B cell (primary cell): ENCODE measurements at regions not wholly inside any gene's neighbourhood (a gene's known extent, or its start where the extent isn't known, plus 50 kb on each side); places are given as distances from the start of the nearest gene placed in this dataset.
A peak's percentile ranks its signal among the peaks of the same experiment; 100 is the strongest.

Experiments used
- ATAC-seq: fragments of 200-7000 bp; cut with Tn5 transposase; one replicate; pipeline ENCODE4 v1.10.0; 2021; ENCODE audit warnings: low read depth, mild to moderate bottlenecking, moderate number of reproducible peaks, moderate library complexity
- CTCF ChIA-PET: fragments of 350-600 bp; sonication (Branson Sonifier 250); formaldehyde crosslinking; loops from one replicate; lab custom pipeline; 2021; ENCODE audit warnings: antibody characterized with exemption, inconsistent platforms; lab: Charles Lee
- POLR2A ChIA-PET: fragments of 350-600 bp; sonication (Branson Sonifier 250); formaldehyde crosslinking; loops from one replicate; lab custom pipeline; 2021; ENCODE audit warnings: antibody characterized with exemption; lab: Charles Lee
- DNase-seq: peaks from one replicate; pipeline ENCODE4 v3.0.0; 2013
- H2AFZ ChIP-seq: 2 replicates; pipeline ENCODE4 v1.6.1; 2012; ENCODE audit warnings: mild to moderate bottlenecking, low read depth, low read length; ENCODE audit not compliant: insufficient read depth, poor library complexity, severe bottlenecking
- H3K27ac ChIP-seq, 2 donors: 1 replicate in 1 of 2; 2 replicates in 1 of 2; pipeline ENCODE4 v1.5.1; 2012 to 2013; ENCODE audit warnings: low read length in 2 of 2, mild to moderate bottlenecking in 2 of 2, moderate library complexity in 1 of 2
- H3K27me3 ChIP-seq, 4 experiments: fragments of 200-600 bp in 1 of 4; sonication (generic) in 1 of 4; replicated peaks in 1 of 4; 1 replicate in 2 of 4; 2 replicates in 2 of 4; pipeline versions ENCODE4 v1.6.1 to v1.7.0; 2013 to 2016; ENCODE audit warnings: low read length in 3 of 4, mild to moderate bottlenecking in 2 of 4, mixed read lengths in 1 of 4, moderate library complexity in 1 of 4; ENCODE audit not compliant: insufficient read depth in 4 of 4, control insufficient read depth in 3 of 4; ENCODE audit errors: control extremely low read depth in 1 of 4
- H3K36me3 ChIP-seq, 2 experiments: replicated peaks in 1 of 2; 1 replicate in 1 of 2; 2 replicates in 1 of 2; pipeline versions ENCODE4 v1.6.1 to v1.7.1; 2013; ENCODE audit warnings: low read length in 1 of 2; ENCODE audit not compliant: insufficient read depth in 2 of 2, control insufficient read depth in 1 of 2; ENCODE audit errors: control extremely low read depth in 1 of 2, extremely low read depth in 1 of 2
- H3K4me1 ChIP-seq, 2 donors: fragments of 200-600 bp in 1 of 2; sonication (generic) in 1 of 2; 1 replicate in 1 of 2; 2 replicates in 1 of 2; pipeline versions ENCODE4 v1.5.1 to v1.6.1; 2013 to 2017; ENCODE audit warnings: low read length in 2 of 2; ENCODE audit not compliant: control insufficient read depth in 2 of 2, insufficient read depth in 2 of 2
- H3K4me2 ChIP-seq: replicated peaks from 2 replicates; pipeline ENCODE3; 2012; ENCODE audit warnings: mild to moderate bottlenecking, low read depth, low read length; ENCODE audit not compliant: poor library complexity, severe bottlenecking
- H3K4me3 ChIP-seq, 5 experiments: fragments of 200-600 bp in 1 of 5; sonication (generic) in 1 of 5; 1 replicate in 3 of 5; 2 replicates in 2 of 5; pipeline versions ENCODE4 v1.5.1 to v1.7.0; 2011 to 2016; ENCODE audit warnings: low read length in 4 of 5, mild to moderate bottlenecking in 4 of 5, low read depth in 2 of 5, control low read depth in 1 of 5, moderate library complexity in 1 of 5; ENCODE audit not compliant: insufficient read depth in 1 of 5; ENCODE audit errors: control extremely low read depth in 1 of 5, extremely low read depth in 1 of 5
- H3K79me2 ChIP-seq: fragments of 200-600 bp; sonication (generic); one replicate; pipeline ENCODE4 v1.6.0; 2016; ENCODE audit warnings: low read length; ENCODE audit not compliant: control insufficient read depth, insufficient read depth
- H3K9ac ChIP-seq: fragments of 200-600 bp; sonication (generic); 2 replicates; pipeline ENCODE4 v1.6.1; 2017; ENCODE audit warnings: mild to moderate bottlenecking, low read length, moderate library complexity
- H3K9me3 ChIP-seq, 3 donors: one replicate each; pipeline versions ENCODE4 v1.6.1 to v1.7.1; 2013; ENCODE audit warnings: low read length in 2 of 3; ENCODE audit not compliant: control insufficient read depth in 2 of 3, insufficient read depth in 1 of 3; ENCODE audit errors: control extremely low read depth in 1 of 3
- H4K20me1 ChIP-seq: 2 replicates; pipeline ENCODE4 v1.6.0; 2012; ENCODE audit warnings: mild to moderate bottlenecking, low read length; ENCODE audit not compliant: insufficient read depth, control insufficient read depth, poor library complexity, severe bottlenecking
- H3K27ac Mint-ChIP-seq: one replicate; pipeline ENCODE4 v1.8.0; 2021; ENCODE audit warnings: mixed read lengths
- H3K27me3 Mint-ChIP-seq: one replicate; pipeline ENCODE4 v1.8.0; 2021; ENCODE audit warnings: mixed read lengths
- H3K4me1 Mint-ChIP-seq: one replicate; pipeline ENCODE4 v1.8.0; 2021; ENCODE audit warnings: mixed read lengths
- H3K4me3 Mint-ChIP-seq: one replicate; pipeline ENCODE4 v1.8.0; 2021; ENCODE audit warnings: mixed read lengths
- H3K9me3 Mint-ChIP-seq: one replicate; pipeline ENCODE4 v1.8.0; 2022; ENCODE audit warnings: mixed read lengths; ENCODE audit not compliant: insufficient read depth
- CTCF ChIP-seq: fragments of 200-600 bp; IDR thresholded peaks from one replicate; pipeline ENCODE4 v1.8.0; 2022; ENCODE audit warnings: antibody characterized with exemption, mild to moderate bottlenecking
- EZH2 ChIP-seq: IDR thresholded peaks from 2 replicates; pipeline ENCODE4 v1.6.1; 2012; ENCODE audit warnings: borderline replicate concordance, low read depth, mild to moderate bottlenecking, moderate library complexity, low read length; ENCODE audit not compliant: insufficient read depth, poor library complexity, severe bottlenecking
- WGBS: methylation state at CpG from one replicate; pipeline ENCODE4 v1.1.5; 2013; ENCODE audit warnings: missing lambda C conversion rate; ENCODE audit not compliant: insufficient coverage; 5-methylcytosine and 5-hydroxymethylcytosine counted together
- intact Hi-C: fragments of 100-400 bp; cut with micrococcal nuclease; formaldehyde crosslinking; loops from one replicate; pipeline ENCODE4 v1.10.0; 2022

- no peak for TF ChIP-seq EZH2
- no peak for TF ChIP-seq CTCF
- Mint-ChIP-seq H3K27me3 (no peaks in the 10 kb centered on the region), H3K9me3 (peaks cover 3% of the 10 kb centered on the region), H3K27ac (no peak overlapping the region), H3K4me3 (no peak overlapping the region), H3K4me1 (peaks cover 3% of the 10 kb centered on the region)
- intact Hi-C loops = no loop called here
- Histone ChIP-seq H3K27me3 (no peaks in the 10 kb centered on the region), H3K4me2 (no peak overlapping the region), H3K27ac (no peak overlapping the region), H3K4me1 (no peaks in the 10 kb centered on the region), H4K20me1 (no peaks in the 10 kb centered on the region), H3K4me3 (no peak overlapping the region), H3K9ac (no peak overlapping the region), H3K9me3 (no peaks in the 10 kb centered on the region), H3K79me2 (no peaks in the 10 kb centered on the region), H3K36me3 (no peaks in the 10 kb centered on the region), H2AFZ (peak overlapping the region; percentile 19)
- DNase-seq (no peak), ATAC-seq (no peak)
- CTCF ChIA-PET = interaction anchor here (1.4 kb wide), 1 partner anchor 17 kb away, joined by 3 read pairs; no protein-coding TSS in a partner anchor
- POLR2A ChIA-PET = no interaction called here
- 69% methylated on average over 8 of the region's 9 CpGs for WGBS
Measured at GRCh38 chr3:124315215-124316033, 323.5 kb upstream of the ROPN1 start.

- Mint-ChIP-seq H3K9me3 (peaks cover 3% of the 10 kb centered on the region), H3K4me3 (no peak overlapping the region), H3K27me3 (no peaks in the 10 kb centered on the region), H3K27ac (no peak overlapping the region), H3K4me1 (peaks cover 3% of the 10 kb centered on the region)
- H3K9ac ChIP-seq = no peak overlapping the region
- TF ChIP-seq CTCF (no peak), EZH2 (no peak)
- H3K27ac ChIP-seq = no peak overlapping the region
- H3K9me3 ChIP-seq = no peaks in the 10 kb centered on the region
- H3K4me2 ChIP-seq = no peak overlapping the region
- POLR2A ChIA-PET = no interaction called here
- no peaks in the 10 kb centered on the region for H3K36me3 ChIP-seq
- ATAC-seq = no peak
- no peaks in the 10 kb centered on the region for H3K27me3 ChIP-seq
- no peaks in the 10 kb centered on the region for H3K79me2 ChIP-seq
- intact Hi-C loops = no loop called here
- DNase-seq = no peak
- no peaks in the 10 kb centered on the region for H3K4me1 ChIP-seq
- WGBS = 15% methylated on average over 2 of the region's 5 CpGs
- no peak overlapping the region for H3K4me3 ChIP-seq
- H2AFZ ChIP-seq = peak overlapping the region; percentile 19
- H4K20me1 ChIP-seq = no peaks in the 10 kb centered on the region
- CTCF ChIA-PET = interaction anchor here (1.4 kb wide), 1 partner anchor 17 kb away, joined by 3 read pairs; no protein-coding TSS in a partner anchor
Measured at GRCh38 chr3:124316034-124316287, 324.0 kb upstream of the ROPN1 start.
